Mesenchymal stem cell (in vitro differentiated cells and primary cell): ENCODE measurements at regions not wholly inside any gene's neighbourhood (a gene's known extent, or its start where the extent isn't known, plus 50 kb on each side); places are given as distances from the start of the nearest gene placed in this dataset.

Source experiments
- DNase-seq: peaks from one replicate; pipeline ENCODE4 v3.0.0-alpha.2; 2013
- H2AFZ ChIP-seq: one replicate; pipeline ENCODE4 v1.6.1; 2013; ENCODE audit warnings: low read depth, mild to moderate bottlenecking, control low read depth, inconsistent platforms, low read length, moderate library complexity
- H2AK5ac ChIP-seq: 2 replicates; pipeline ENCODE4 v1.6.1; 2013; ENCODE audit warnings: low read length, moderate library complexity, mild to moderate bottlenecking, inconsistent platforms; ENCODE audit not compliant: severe bottlenecking
- H2BK120ac ChIP-seq: one replicate; pipeline ENCODE4 v1.6.1; 2013; ENCODE audit warnings: low read depth, mild to moderate bottlenecking, inconsistent platforms, low read length, moderate library complexity
- H2BK12ac ChIP-seq, 2 experiments: one replicate each; pipeline ENCODE4 v1.6.1; 2013; ENCODE audit warnings: inconsistent platforms in 2 of 2, low read length in 2 of 2, mild to moderate bottlenecking in 2 of 2, moderate library complexity in 2 of 2, control low read depth in 1 of 2
- H2BK15ac ChIP-seq: one replicate; pipeline ENCODE4 v1.6.1; 2013; ENCODE audit warnings: mild to moderate bottlenecking, low read depth, inconsistent platforms; ENCODE audit not compliant: poor library complexity, severe bottlenecking
- H2BK5ac ChIP-seq: 2 replicates; pipeline ENCODE4 v1.6.1; 2013; ENCODE audit warnings: low read depth, mild to moderate bottlenecking, low read length, control low read depth, inconsistent platforms; ENCODE audit not compliant: poor library complexity, severe bottlenecking
- H3K14ac ChIP-seq, 2 experiments: one replicate each; pipeline ENCODE4 v1.6.1; 2013; ENCODE audit warnings: inconsistent platforms in 2 of 2, low read length in 2 of 2, control low read depth in 1 of 2, mild to moderate bottlenecking in 1 of 2, moderate library complexity in 1 of 2
- H3K18ac ChIP-seq, 2 experiments: one replicate each; pipeline ENCODE4 v1.6.1; 2013; ENCODE audit warnings: inconsistent platforms in 2 of 2, low read length in 2 of 2, control low read depth in 1 of 2, low read depth in 1 of 2, mild to moderate bottlenecking in 1 of 2
- H3K23ac ChIP-seq, 2 experiments: one replicate each; pipeline ENCODE4 v1.6.1; 2013; ENCODE audit warnings: inconsistent platforms in 2 of 2, low read length in 2 of 2, mild to moderate bottlenecking in 2 of 2, moderate library complexity in 2 of 2, control low read depth in 1 of 2
- H3K27ac ChIP-seq: 2 replicates; pipeline ENCODE4 v1.5.1; 2013; ENCODE audit warnings: mild to moderate bottlenecking, moderate library complexity, low read length, control low read depth, inconsistent platforms; ENCODE audit not compliant: poor library complexity, severe bottlenecking
- H3K27me3 ChIP-seq, 2 experiments: 2 replicates each; pipeline versions ENCODE4 v1.6.1 to v1.7.0; 2013; ENCODE audit warnings: low read length in 2 of 2, mild to moderate bottlenecking in 2 of 2, moderate library complexity in 2 of 2, control low read depth in 1 of 2, inconsistent platforms in 1 of 2; ENCODE audit not compliant: control insufficient read depth in 1 of 2, insufficient read depth in 1 of 2
- H3K36me3 ChIP-seq, 2 experiments: 2 replicates each; pipeline versions ENCODE4 v1.6.1 to v1.7.0; 2013; ENCODE audit warnings: low read length in 2 of 2, control low read depth in 1 of 2, inconsistent platforms in 1 of 2, low read depth in 1 of 2, mild to moderate bottlenecking in 1 of 2; ENCODE audit not compliant: insufficient read depth in 2 of 2, control insufficient read depth in 1 of 2
- H3K4ac ChIP-seq, 2 experiments: one replicate each; pipeline ENCODE4 v1.6.1; 2013; ENCODE audit warnings: inconsistent platforms in 2 of 2, low read length in 2 of 2, mild to moderate bottlenecking in 2 of 2, moderate library complexity in 2 of 2, control low read depth in 1 of 2, low read depth in 1 of 2
- H3K4me1 ChIP-seq: 2 replicates; pipeline ENCODE4 v1.6.1; 2013; ENCODE audit warnings: low read depth, low read length, control low read depth; ENCODE audit not compliant: control insufficient read depth, insufficient read depth
- H3K4me2 ChIP-seq: 2 replicates; pipeline ENCODE4 v1.6.1; 2013; ENCODE audit warnings: low read length, mild to moderate bottlenecking, inconsistent platforms; ENCODE audit not compliant: poor library complexity, severe bottlenecking
- H3K4me3 ChIP-seq, 2 experiments: 2 replicates each; pipeline versions ENCODE4 v1.5.1 to v1.7.0; 2013; ENCODE audit warnings: low read length in 2 of 2, mild to moderate bottlenecking in 2 of 2, control low read depth in 1 of 2, low read depth in 1 of 2; ENCODE audit not compliant: insufficient read depth in 1 of 2
- H3K79me1 ChIP-seq: replicated peaks from 2 replicates; pipeline ENCODE4 v1.6.1; 2013; ENCODE audit warnings: mild to moderate bottlenecking, control low read depth, low read length, inconsistent platforms; ENCODE audit not compliant: poor library complexity, severe bottlenecking
- H3K9ac ChIP-seq: 2 replicates; pipeline ENCODE4 v1.7.0; 2013; ENCODE audit warnings: mild to moderate bottlenecking, low read length, moderate library complexity
- H3K9me3 ChIP-seq: 2 replicates; pipeline ENCODE4 v1.7.0; 2013; ENCODE audit warnings: mild to moderate bottlenecking, low read length; ENCODE audit not compliant: control insufficient read depth
- H4K8ac ChIP-seq: one replicate; pipeline ENCODE4 v1.6.1; 2013; ENCODE audit warnings: inconsistent platforms, mild to moderate bottlenecking, low read length, moderate library complexity
- H4K91ac ChIP-seq: one replicate; pipeline ENCODE4 v1.6.1; 2013; ENCODE audit warnings: mild to moderate bottlenecking, low read length, inconsistent platforms
- WGBS: methylation state at CpG from one replicate; pipeline ENCODE4 v1.1.7; 2013; ENCODE audit warnings: mixed read lengths; 5-methylcytosine and 5-hydroxymethylcytosine counted together

DNA sequence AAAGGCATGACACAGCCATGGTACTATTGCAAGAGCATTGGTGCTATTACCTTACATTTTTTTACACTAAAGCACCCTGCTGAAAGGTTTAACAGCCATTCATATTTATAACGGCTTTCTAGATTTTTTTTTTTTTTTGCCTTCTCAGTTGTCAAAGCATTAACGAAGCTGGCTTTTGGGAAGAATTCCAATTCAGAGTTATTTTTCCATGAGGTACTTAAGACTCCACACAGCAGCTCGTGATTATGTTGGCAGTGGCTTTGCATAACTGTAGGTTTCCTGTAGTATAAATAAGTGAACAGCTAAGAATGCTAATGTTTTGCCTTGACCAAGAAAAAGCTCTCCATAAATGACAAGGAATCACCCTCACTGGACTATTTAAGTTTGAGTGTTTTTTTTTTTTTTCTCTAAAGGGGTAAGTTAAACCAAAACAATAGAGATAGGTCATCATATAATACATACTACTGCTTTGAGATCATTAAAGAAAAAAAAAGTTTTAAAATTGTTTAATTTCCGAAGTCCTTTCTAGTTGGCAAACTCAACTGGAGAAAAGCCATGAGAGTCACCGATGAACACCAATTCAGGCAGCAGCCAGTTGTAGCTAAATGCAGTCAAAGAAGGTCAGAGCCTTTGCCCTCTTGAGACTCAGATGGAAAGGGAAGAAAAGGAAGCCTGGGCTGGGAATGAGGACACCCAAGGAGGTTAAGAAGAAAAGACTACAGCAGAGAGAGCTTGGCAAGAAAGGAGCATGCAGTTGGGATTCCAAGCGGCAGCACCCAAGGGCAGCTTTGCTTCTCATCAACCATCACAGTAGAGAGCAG is 187.4 kb upstream of the NCKAP5 start:
- Histone ChIP-seq H3K4me1 (no peaks in the 10 kb centered on the region), H3K23ac (no peak overlapping the region), H3K4me2 (no peak overlapping the region), H4K8ac (no peak overlapping the region), H2BK5ac (no peak overlapping the region), H3K4me3 (no peak overlapping the region), H3K9ac (peak overlapping the region; percentile 16), H2BK15ac (peak overlapping the region; percentile 26), H3K36me3 (no peaks in the 10 kb centered on the region), H2BK120ac (no peak overlapping the region), H4K91ac (no peak overlapping the region), H3K9me3 (no peaks in the 10 kb centered on the region), H3K18ac (peak overlapping the region; percentile 2 to 8), H3K27me3 (no peaks in the 10 kb centered on the region), H3K14ac (no peak overlapping the region), H3K27ac (no peak overlapping the region), H2AFZ (no peak overlapping the region), H3K4ac (no peak overlapping the region), H2BK12ac (peak overlapping the region in 1 of 2 experiments; percentile 19), H2AK5ac (no peak overlapping the region), H3K79me1 (no peaks in the 10 kb centered on the region)
- 95% methylated on average over 4 of the region's 6 CpGs for WGBS
- DNase-seq = peak; percentile 86

DNA sequence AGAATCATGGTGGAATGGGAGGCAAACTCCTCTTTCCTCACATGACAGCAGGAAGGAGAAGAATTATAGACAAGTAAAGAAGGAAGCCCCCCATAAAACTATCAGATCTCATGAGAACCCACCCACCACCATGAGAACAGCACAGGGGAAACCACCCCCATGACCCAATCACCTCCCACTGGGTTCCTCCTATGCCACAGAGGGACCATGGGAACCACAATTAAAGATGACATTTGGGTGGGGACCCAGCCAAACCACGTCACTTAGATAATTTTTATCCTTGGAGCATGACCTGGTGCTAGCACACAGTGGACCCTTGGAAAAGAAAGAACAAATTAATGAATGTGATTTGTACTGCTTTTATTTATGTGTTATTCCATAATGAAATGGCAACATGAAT is 188.6 kb upstream of the NCKAP5 start:
- Histone ChIP-seq H3K9ac (no peak overlapping the region), H3K4me2 (no peak overlapping the region), H3K18ac (no peak overlapping the region), H3K27me3 (no peaks in the 10 kb centered on the region), H2AK5ac (no peak overlapping the region), H3K79me1 (no peaks in the 10 kb centered on the region), H3K4me3 (no peak overlapping the region), H3K4me1 (no peaks in the 10 kb centered on the region), H2BK120ac (no peak overlapping the region), H3K36me3 (no peaks in the 10 kb centered on the region), H3K4ac (no peak overlapping the region), H2BK5ac (no peak overlapping the region), H4K8ac (no peak overlapping the region), H2BK15ac (no peak overlapping the region), H3K14ac (no peak overlapping the region), H3K23ac (no peak overlapping the region), H4K91ac (no peak overlapping the region), H2BK12ac (no peak overlapping the region), H3K27ac (no peak overlapping the region), H3K9me3 (peaks cover under 1% of the 10 kb centered on the region), H2AFZ (no peak overlapping the region)
- WGBS = 78% methylated on average over 1 of the region's 1 CpG
- DNase-seq = no peak

DNA sequence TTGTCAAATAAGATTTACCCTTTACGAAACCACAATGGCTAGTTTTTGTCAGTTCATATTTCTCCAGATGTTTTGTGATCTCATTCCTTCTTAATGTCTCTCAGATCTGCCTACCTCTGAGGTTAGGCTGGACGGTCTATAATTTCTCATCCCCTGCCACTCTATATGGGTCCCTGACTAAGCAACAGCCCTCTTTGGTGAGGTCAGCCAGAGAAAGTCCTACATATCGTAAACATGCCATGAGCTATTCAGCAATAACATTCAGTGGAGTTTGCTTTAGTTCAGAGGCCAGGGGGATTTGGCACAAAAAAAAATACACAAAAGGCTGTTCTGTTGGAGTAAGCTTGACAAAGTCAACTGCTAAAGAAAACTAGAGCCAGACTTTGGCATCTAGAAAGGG is 192.1 kb upstream of the NCKAP5 start:
- H4K8ac ChIP-seq = no peak overlapping the region
- peaks cover 11% of the 10 kb centered on the region for H3K9me3 ChIP-seq
- no peak overlapping the region for H3K18ac ChIP-seq
- H4K91ac ChIP-seq = no peak overlapping the region
- no peak overlapping the region for H3K4me3 ChIP-seq
- H3K4me2 ChIP-seq = no peak overlapping the region
- H3K14ac ChIP-seq = no peak overlapping the region
- no peak overlapping the region for H3K9ac ChIP-seq
- no peak overlapping the region for H3K4ac ChIP-seq
- no peaks in the 10 kb centered on the region for H3K36me3 ChIP-seq
- H2BK5ac ChIP-seq = no peak overlapping the region
- no peak overlapping the region for H2AK5ac ChIP-seq
- H3K23ac ChIP-seq = no peak overlapping the region
- no peak overlapping the region for H2BK15ac ChIP-seq
- no peak overlapping the region for H2BK120ac ChIP-seq
- no peaks in the 10 kb centered on the region for H3K27me3 ChIP-seq
- H2AFZ ChIP-seq = no peak overlapping the region
- H3K79me1 ChIP-seq = no peaks in the 10 kb centered on the region
- no peak overlapping the region for H3K27ac ChIP-seq
- peak; percentile 74 for DNase-seq
- WGBS = 41% methylated on average over 3 of the region's 3 CpGs
- no peak overlapping the region for H2BK12ac ChIP-seq
- H3K4me1 ChIP-seq = no peaks in the 10 kb centered on the region

DNA sequence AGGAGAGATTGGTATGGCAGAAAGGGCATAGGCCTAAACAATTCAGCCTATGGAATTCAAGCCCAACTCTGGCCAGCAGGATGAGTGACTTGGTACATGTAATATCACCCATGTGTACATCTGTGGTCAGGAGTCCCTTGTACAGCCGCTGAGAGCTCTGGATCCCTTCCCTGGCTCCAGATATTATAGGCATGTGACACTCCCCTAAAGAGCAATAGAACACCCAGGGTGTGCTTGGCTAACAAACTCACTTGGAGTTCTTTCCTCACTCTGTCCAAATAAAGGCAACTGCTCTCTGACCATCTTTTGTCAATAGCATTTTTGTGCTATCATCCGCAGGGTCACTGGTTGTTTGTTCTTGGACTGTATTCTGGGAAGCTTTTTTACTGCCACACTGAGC is 197.4 kb upstream of the NCKAP5 start:
- Histone ChIP-seq H3K18ac (no peak overlapping the region), H3K4me3 (no peak overlapping the region), H4K91ac (no peak overlapping the region), H2AFZ (no peak overlapping the region), H3K23ac (no peak overlapping the region), H2BK12ac (no peak overlapping the region), H3K4ac (no peak overlapping the region), H3K79me1 (no peaks in the 10 kb centered on the region), H2BK15ac (no peak overlapping the region), H2BK120ac (no peak overlapping the region), H3K4me2 (no peak overlapping the region), H2BK5ac (no peak overlapping the region), H3K27me3 (no peaks in the 10 kb centered on the region), H4K8ac (no peak overlapping the region), H3K27ac (no peak overlapping the region), H2AK5ac (no peak overlapping the region), H3K4me1 (no peaks in the 10 kb centered on the region), H3K14ac (no peak overlapping the region), H3K9ac (no peak overlapping the region), H3K36me3 (no peaks in the 10 kb centered on the region), H3K9me3 (peaks cover 11% of the 10 kb centered on the region)
- no peak for DNase-seq
- WGBS = 92% methylated on average over 2 of the region's 2 CpGs
